SK-N-SH (cell line): ENCODE measurements at regions not wholly inside any gene's neighbourhood (a gene's known extent, or its start where the extent isn't known, plus 50 kb on each side); places are given as distances from the start of the nearest gene placed in this dataset.

Experiments
- CTCF ChIA-PET: fragments of 300-600, 350-600 bp; formaldehyde crosslinking; extraction: SDS; loops from one replicate; lab custom pipeline; 2021; lab: Yijun Ruan, JAX
- POLR2A ChIA-PET: fragments of 350-600 bp; sonication (Branson Sonifier 250); formaldehyde crosslinking; extraction: SDS; loops from one replicate; lab custom pipeline; 2020; ENCODE audit warnings: antibody characterized with exemption, inconsistent platforms; lab: Yijun Ruan, JAX
- DNase-seq: peaks from one replicate; pipeline ENCODE4 v3.0.0; 2012
- H2AFZ ChIP-seq: fragments of 200-600 bp; sonication (generic); 2 replicates; pipeline ENCODE4 v1.8.1; 2016; ENCODE audit warnings: antibody characterized with exemption, mild to moderate bottlenecking, low read depth
- H3F3A ChIP-seq: fragments of 200-600 bp; sonication (generic); replicated peaks from 2 replicates; pipeline ENCODE3; 2016; ENCODE audit warnings: antibody characterized with exemption, mild to moderate bottlenecking; ENCODE audit not compliant: insufficient read depth
- H3K27ac ChIP-seq, 2 experiments: fragments of 200-500 bp in 1 of 2; fragments of 200-600 bp in 1 of 2; sonication (Bioruptor generic) in 1 of 2; sonication (generic), shearing (Covaris generic) in 1 of 2; 2 replicates each; pipeline versions ENCODE4 v1.5.1 to v1.6.1; 2014 to 2016; ENCODE audit warnings: low read depth in 2 of 2, inconsistent platforms in 1 of 2, low read length in 1 of 2, mild to moderate bottlenecking in 1 of 2, mixed read lengths in 1 of 2
- H3K27me3 ChIP-seq: fragments of 200-600 bp; sonication (generic), shearing (Covaris generic); 2 replicates; pipeline ENCODE4 v1.6.1; 2016; ENCODE audit warnings: mixed run types; ENCODE audit not compliant: insufficient read depth
- H3K36me3 ChIP-seq, 2 experiments: fragments of 200-500 bp in 1 of 2; fragments of 200-600 bp in 1 of 2; sonication (Bioruptor generic) in 1 of 2; sonication (generic) in 1 of 2; replicated peaks in 1 of 2; 2 replicates each; pipeline versions ENCODE3 to v1.5.1; 2014 to 2016; ENCODE audit warnings: low read length in 1 of 2, mild to moderate bottlenecking in 1 of 2; ENCODE audit not compliant: insufficient read depth in 2 of 2, control insufficient read depth in 1 of 2
- H3K4me1 ChIP-seq, 2 experiments: fragments of 200-500 bp in 1 of 2; fragments of 200-600 bp in 1 of 2; sonication (Bioruptor generic) in 1 of 2; sonication (generic), shearing (Covaris generic) in 1 of 2; 2 replicates each; pipeline versions ENCODE4 v1.5.1 to v1.6.1; 2014 to 2016; ENCODE audit warnings: low read depth in 1 of 2, low read length in 1 of 2, mixed run types in 1 of 2; ENCODE audit not compliant: insufficient read depth in 2 of 2, control insufficient read depth in 1 of 2
- H3K4me2 ChIP-seq: fragments of 200-600 bp; sonication (generic), shearing (Covaris generic); 2 replicates; pipeline ENCODE4 v1.6.1; 2017; ENCODE audit warnings: mixed run types
- H3K4me3 ChIP-seq, 2 experiments: fragments of 200-500 bp in 1 of 2; fragments of 200-600 bp in 1 of 2; sonication (Bioruptor generic) in 1 of 2; sonication (generic), shearing (Covaris generic) in 1 of 2; 2 replicates each; pipeline versions ENCODE4 v1.5.1 to v1.8.1; 2014 to 2016; ENCODE audit warnings: low read depth in 2 of 2, inconsistent platforms in 1 of 2, low read length in 1 of 2, mild to moderate bottlenecking in 1 of 2, mixed read lengths in 1 of 2, moderate library complexity in 1 of 2
- H3K79me2 ChIP-seq: fragments of 200-600 bp; sonication (generic); 2 replicates; pipeline ENCODE4 v1.8.1; 2017; ENCODE audit warnings: mild to moderate bottlenecking; ENCODE audit not compliant: insufficient read depth
- H3K9ac ChIP-seq: fragments of 200-600 bp; sonication (generic); 2 replicates; pipeline ENCODE4 v1.6.1; 2017; ENCODE audit warnings: mixed run types
- H3K9me2 ChIP-seq: fragments of 200-600 bp; sonication (generic); 2 replicates; pipeline ENCODE4 v1.6.1; 2017; ENCODE audit warnings: mixed run types
- H3K9me3 ChIP-seq: fragments of 200-600 bp; sonication (generic); 2 replicates; pipeline ENCODE4 v1.6.1; 2017; ENCODE audit warnings: mixed run types, mild to moderate bottlenecking, moderate library complexity
- H4K20me1 ChIP-seq: fragments of 200-600 bp; sonication (generic); 2 replicates; pipeline ENCODE4 v1.6.1; 2017; ENCODE audit warnings: mild to moderate bottlenecking, mixed run types; ENCODE audit not compliant: insufficient read depth
- CHD2 ChIP-seq: fragments of 150-350 bp; IDR thresholded peaks from 2 replicates; pipeline ENCODE4 v1.6.1; 2018; ENCODE audit warnings: low read length; ENCODE audit not compliant: partially characterized antibody
- ELF1 ChIP-seq: IDR thresholded peaks from 2 replicates; pipeline ENCODE4 v1.4.0; 2012
- EP300 ChIP-seq, 2 experiments: IDR thresholded peaks; 2 replicates each; pipeline versions ENCODE4 v1.4.0 to v1.6.1; 2012; ENCODE audit warnings: borderline replicate concordance in 1 of 2, low read depth in 1 of 2, low read length in 1 of 2
- FOXJ3 ChIP-seq: sonication (generic); formaldehyde crosslinking; IDR thresholded peaks from 2 replicates; pipeline ENCODE4 v1.5.1; 2020; ENCODE audit warnings: mild to moderate bottlenecking, missing genetic modification reagents
- GABPA ChIP-seq: IDR thresholded peaks from 2 replicates; pipeline ENCODE4 v1.4.0; 2012; ENCODE audit warnings: low read depth, mild to moderate bottlenecking
- GATA2 ChIP-seq: sonication (generic); formaldehyde crosslinking; IDR thresholded peaks from 2 replicates; pipeline ENCODE4 v1.5.0; 2020; ENCODE audit warnings: mild to moderate bottlenecking, missing genetic modification reagents
- MEF2A ChIP-seq: IDR thresholded peaks from 2 replicates; pipeline ENCODE4 v1.4.0; 2012; ENCODE audit warnings: low read depth, borderline replicate concordance
- NRF1 ChIP-seq: IDR thresholded peaks from 2 replicates; pipeline ENCODE4 v1.6.1; 2012; ENCODE audit warnings: low read depth, mild to moderate bottlenecking, low read length
- POLR2AphosphoS5 ChIP-seq: IDR thresholded peaks from 2 replicates; pipeline ENCODE4 v1.6.1; 2012; ENCODE audit warnings: low read depth, low read length
- RAD21 ChIP-seq: IDR thresholded peaks from 2 replicates; pipeline ENCODE4 v1.6.1; 2012; ENCODE audit warnings: mild to moderate bottlenecking, low read length
- REST ChIP-seq: IDR thresholded peaks from 2 replicates; pipeline ENCODE4 v1.6.1; 2012; ENCODE audit warnings: mild to moderate bottlenecking, low read depth, low read length, moderate library complexity
- RFX5 ChIP-seq: IDR thresholded peaks from 2 replicates; pipeline ENCODE4 v1.6.1; 2012; ENCODE audit warnings: mild to moderate bottlenecking, improper control_type of control experiment, low read length
- RXRA ChIP-seq: IDR thresholded peaks from 2 replicates; pipeline ENCODE4 v1.4.0; 2012; ENCODE audit warnings: low read depth, mild to moderate bottlenecking, borderline replicate concordance
- SMC3 ChIP-seq: IDR thresholded peaks from 2 replicates; pipeline ENCODE4 v1.6.1; 2012; ENCODE audit warnings: low read depth, low read length, improper control_type of control experiment
- TEAD4 ChIP-seq: IDR thresholded peaks from 2 replicates; pipeline ENCODE4 v1.4.0; 2012; ENCODE audit warnings: mild to moderate bottlenecking, borderline replicate concordance; ENCODE audit not compliant: insufficient read depth
- USF1 ChIP-seq: IDR thresholded peaks from 2 replicates; pipeline ENCODE4 v1.4.0; 2012; ENCODE audit warnings: low read depth, borderline replicate concordance
- USF2 ChIP-seq: fragments of 150-350 bp; IDR thresholded peaks from 2 replicates; pipeline ENCODE4 v1.6.1; 2017; ENCODE audit warnings: antibody characterized with exemption, low read length, low read depth, borderline replicate concordance
- YY1 ChIP-seq: IDR thresholded peaks from 2 replicates; pipeline ENCODE4 v1.4.0; 2012; ENCODE audit warnings: low read depth, mild to moderate bottlenecking
- WGBS: methylation state at CpG from one replicate; pipeline ENCODE4 v1.1.6; 2017; ENCODE audit warnings: low lambda C conversion rate; 5-methylcytosine and 5-hydroxymethylcytosine counted together
- TF ChIP-seq, protein P1 (sequence below): fragments of 150-350 bp; IDR thresholded peaks from 2 replicates; pipeline ENCODE4 v1.6.1; 2016; ENCODE audit warnings: mild to moderate bottlenecking, low read depth, low read length

GRCh38 chr3:3675801-3676200, 123.4 kb upstream of the LRRN1 start:
- no peak overlapping the region for H3K4me2 ChIP-seq
- 0% methylated on average over 1 of the region's 1 CpG for WGBS
- no peaks in the 10 kb centered on the region for H3K9me3 ChIP-seq
- H3F3A ChIP-seq: no peaks in the 10 kb centered on the region
- no peaks in the 10 kb centered on the region for H3K36me3 ChIP-seq
- no peak overlapping the region for H3K9ac ChIP-seq
- no peak overlapping the region for H2AFZ ChIP-seq
- H3K27ac ChIP-seq: no peak overlapping the region
- TF ChIP-seq EP300 (IDR thresholded peaks at IDR 0.05; ENCODE audit: borderline replicate concordance in 1 of 2, low read depth in 1 of 2, low read length in 1 of 2) (no peak), GABPA (no peak), MEF2A (no peak), SMC3 (no peak), RXRA (no peak), GATA2 (CRISPR knock-in tag) (no peak), USF2 (no peak), POLR2AphosphoS5 (no peak), TEAD4 (no peak), RAD21 (no peak), RFX5 (no peak), FOXJ3 (no peak), NRF1 (no peak), YY1 (no peak), ELF1 (no peak), REST (no peak), CHD2 (no peak), USF1 (no peak)
- TF ChIP-seq, protein P1, sequence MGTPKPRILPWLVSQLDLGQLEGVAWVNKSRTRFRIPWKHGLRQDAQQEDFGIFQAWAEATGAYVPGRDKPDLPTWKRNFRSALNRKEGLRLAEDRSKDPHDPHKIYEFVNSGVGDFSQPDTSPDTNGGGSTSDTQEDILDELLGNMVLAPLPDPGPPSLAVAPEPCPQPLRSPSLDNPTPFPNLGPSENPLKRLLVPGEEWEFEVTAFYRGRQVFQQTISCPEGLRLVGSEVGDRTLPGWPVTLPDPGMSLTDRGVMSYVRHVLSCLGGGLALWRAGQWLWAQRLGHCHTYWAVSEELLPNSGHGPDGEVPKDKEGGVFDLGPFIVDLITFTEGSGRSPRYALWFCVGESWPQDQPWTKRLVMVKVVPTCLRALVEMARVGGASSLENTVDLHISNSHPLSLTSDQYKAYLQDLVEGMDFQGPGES: no peak
- H3K79me2 ChIP-seq: no peaks in the 10 kb centered on the region
- no peaks in the 10 kb centered on the region for H4K20me1 ChIP-seq
- no peaks in the 10 kb centered on the region for H3K4me1 ChIP-seq
- POLR2A ChIA-PET: no interaction called here
- no peaks in the 10 kb centered on the region for H3K27me3 ChIP-seq
- no peaks in the 10 kb centered on the region for H3K9me2 ChIP-seq
- no peak overlapping the region for H3K4me3 ChIP-seq
- CTCF ChIA-PET: no interaction called here
- no peak for DNase-seq
